Activated CD8-positive, alpha-beta memory T cell treated with anti-CD3 and anti-CD28 coated beads, Interleukin-2, amount 50 U/mL, for 24 hours (primary cell): ENCODE measurements at regions not wholly inside any gene's neighbourhood (a gene's known extent, or its start where the extent isn't known, plus 50 kb on each side); places are given as distances from the start of the nearest gene placed in this dataset.
"Not testable (repeated sequence)": the region's sequence is repeated elsewhere in the genome, so short reads cannot be mapped to it uniquely, and the experiment has no call there.

Experiments used
- DNase-seq: peaks from one replicate; pipeline ENCODE4 v3.0.0-alpha.2; 2020; ENCODE audit errors: extremely low read depth

GRCh38 chr10:118965645-118966044 lies 63.9 kb upstream of the NANOS1 start:
- no peak for DNase-seq

GRCh38 chr10:118966076-118966849 lies 63.3 kb upstream of the NANOS1 start:
- no peak for DNase-seq

- DNase-seq, result no peak
Measured at GRCh38 chr10:118966850-118967125, 62.7 kb upstream of the NANOS1 start.

GRCh38 chr10:118967160-118967559 lies 62.4 kb upstream of the NANOS1 start:
- no peak for DNase-seq

GRCh38 chr10:118968060-118968459 lies 61.5 kb upstream of the NANOS1 start:
- no peak for DNase-seq

- DNase-seq, result no peak
Measured at GRCh38 chr10:118968482-118968881, 61.0 kb upstream of the NANOS1 start.

GRCh38 chr10:118969014-118969413 lies 60.5 kb upstream of the NANOS1 start:
- no peak for DNase-seq

- DNase-seq, result no peak
Measured at GRCh38 chr10:118970770-118971169, 58.7 kb upstream of the NANOS1 start.

- DNase-seq, result no peak
Measured at GRCh38 chr10:118971187-118971586, 58.3 kb upstream of the NANOS1 start.

GRCh38 chr10:118971876-118972275 lies 57.6 kb upstream of the NANOS1 start:
- DNase-seq, result no peak

GRCh38 chr10:118973744-118974143 lies 55.8 kb upstream of the NANOS1 start:
- no peak for DNase-seq

- no peak for DNase-seq
Measured at GRCh38 chr10:118974951-118975350, 54.6 kb upstream of the NANOS1 start.

- DNase-seq, result not testable (repeated sequence)
Measured at GRCh38 chr10:118976219-118976618, 53.3 kb upstream of the NANOS1 start.

- DNase-seq, result no peak
Measured at GRCh38 chr10:118977022-118977599, 52.4 kb upstream of the NANOS1 start.

- no peak for DNase-seq
Measured at GRCh38 chr10:118977835-118978234, 51.7 kb upstream of the NANOS1 start.

- no peak for DNase-seq
Measured at GRCh38 chr10:118978316-118978997, 51.1 kb upstream of the NANOS1 start.

GRCh38 chr10:118978998-118979350 lies 50.5 kb upstream of the NANOS1 start:
- DNase-seq, result no peak

GRCh38 chr10:118979661-118980060 lies 49.9 kb upstream of the NANOS1 start:
- no peak for DNase-seq
